Panc1 (cell line): ENCODE measurements at regions not wholly inside any gene's neighbourhood (a gene's known extent, or its start where the extent isn't known, plus 50 kb on each side); places are given as distances from the start of the nearest gene placed in this dataset.

Source experiments
- ATAC-seq: fragments of 200-7000 bp; cut with Tn5 transposase; 2 replicates; pipeline ENCODE4 v1.9.1; 2020; ENCODE audit warnings: mild to moderate bottlenecking, moderate library complexity
- BruUV-seq: library from RNA; stranded (reverse); fragments of 400-500 nt; replicated peaks from 2 replicates; lab custom pipeline; 2021; lab: Mats Ljungman, UMichigan
- CTCF ChIA-PET: fragments of 300-600 bp; sonication (Branson Sonifier 250); formaldehyde crosslinking; loops from one replicate; lab custom pipeline; 2022; ENCODE audit warnings: antibody characterized with exemption; lab: Charles Lee
- POLR2A ChIA-PET: fragments of 300-600 bp; sonication (Branson Sonifier 250); formaldehyde crosslinking; loops from one replicate; lab custom pipeline; 2022; ENCODE audit warnings: antibody characterized with exemption; lab: Charles Lee
- DNase-seq: peaks from one replicate; pipeline ENCODE4 v3.0.0-alpha.2; 2010; ENCODE audit warnings: low read depth, low spot score
- H3K27ac ChIP-seq: 2 replicates; pipeline ENCODE4 v1.5.1; 2011; ENCODE audit warnings: mild to moderate bottlenecking, low read length, inconsistent platforms
- H3K27me3 ChIP-seq: fragments of 200-500 bp; sonication (Bioruptor generic); 2 replicates; pipeline ENCODE4 v1.6.0; 2014; ENCODE audit warnings: low read length, inconsistent platforms; ENCODE audit not compliant: control insufficient read depth, insufficient read depth
- H3K36me3 ChIP-seq: fragments of 200-500 bp; sonication (Bioruptor generic); 2 replicates; pipeline ENCODE4 v1.5.1; 2014; ENCODE audit warnings: inconsistent platforms, mild to moderate bottlenecking, low read length, moderate library complexity; ENCODE audit not compliant: control insufficient read depth, insufficient read depth
- H3K4me1 ChIP-seq: 2 replicates; pipeline ENCODE4 v1.5.1; 2011; ENCODE audit warnings: inconsistent platforms, mild to moderate bottlenecking, low read length, moderate library complexity; ENCODE audit not compliant: control insufficient read depth, insufficient read depth
- H3K4me3 ChIP-seq, 2 experiments: 2 replicates each; pipeline ENCODE4 v1.5.1; 2011 to 2012; ENCODE audit warnings: low read depth in 2 of 2, low read length in 2 of 2, mild to moderate bottlenecking in 2 of 2, inconsistent platforms in 1 of 2, moderate library complexity in 1 of 2
- H3K9me3 ChIP-seq: fragments of 200-500 bp; sonication (Bioruptor generic); 2 replicates; pipeline ENCODE4 v1.5.1; 2014; ENCODE audit warnings: low read depth, mild to moderate bottlenecking, inconsistent platforms, low read length, moderate library complexity; ENCODE audit not compliant: control insufficient read depth, insufficient read depth
- CTCF ChIP-seq: fragments of 450-650 bp; IDR thresholded peaks from 2 replicates; pipeline ENCODE4 v1.5.1; 2017; ENCODE audit warnings: mild to moderate bottlenecking
- POLR2AphosphoS5 ChIP-seq: IDR thresholded peaks from 2 replicates; pipeline ENCODE4 v1.6.1; 2012; ENCODE audit warnings: mild to moderate bottlenecking, low read depth, low read length, moderate library complexity
- REST ChIP-seq, 2 experiments: IDR thresholded peaks; 2 replicates each; pipeline ENCODE4 v1.6.1; 2011 to 2012; ENCODE audit warnings: low read depth in 2 of 2, control low read depth in 1 of 2, low read length in 1 of 2, mild to moderate bottlenecking in 1 of 2, moderate library complexity in 1 of 2; ENCODE audit not compliant: insufficient read depth in 1 of 2
- SIN3A ChIP-seq: IDR thresholded peaks from 2 replicates; pipeline ENCODE4 v1.6.1; 2012; ENCODE audit warnings: low read depth, mild to moderate bottlenecking, low read length, moderate library complexity, borderline replicate concordance; ENCODE audit not compliant: insufficient read depth
- TCF7L2 ChIP-seq: IDR thresholded peaks from 2 replicates; pipeline ENCODE4 v1.6.1; 2011; ENCODE audit warnings: mild to moderate bottlenecking, low read depth, low read length, inconsistent platforms
- in situ Hi-C: cut with HindIII; loops from 2 replicates; pipeline ENCODE4 v1.10.0; 2016; ENCODE audit warnings: low sequenced_read_pairs, low pct_unique_long_range_greater_than_20kb
- intact Hi-C: fragments of 100-400 bp; cut with micrococcal nuclease; formaldehyde crosslinking; loops from one replicate; pipeline ENCODE4 v1.10.0; 2022; ENCODE audit not compliant: unreplicated experiment

- in situ Hi-C loops (no loop called here), intact Hi-C loops (no loop called here)
- Histone ChIP-seq H3K36me3 (no peaks in the 10 kb centered on the region), H3K4me1 (no peaks in the 10 kb centered on the region), H3K9me3 (no peaks in the 10 kb centered on the region), H3K27ac (no peak overlapping the region), H3K27me3 (no peaks in the 10 kb centered on the region), H3K4me3 (no peak overlapping the region)
- CTCF ChIA-PET: no interaction called here
- POLR2A ChIA-PET: no interaction called here
- DNase-seq: no peak
- no peak for ATAC-seq
- no peak for TF ChIP-seq REST (IDR thresholded peaks at IDR 0.05; ENCODE audit: insufficient read depth in 1 of 2, low read depth in 2 of 2, low read length in 1 of 2)
- TF ChIP-seq CTCF: no peak
- TF ChIP-seq TCF7L2: no peak
- TF ChIP-seq SIN3A: no peak
- TF ChIP-seq POLR2AphosphoS5: no peak
- BruUV-seq: no TSS peak
These were observed 510.0 kb downstream of the USP25 start for GRCh38 chr21:16239659-16240265.

- ATAC-seq (no peak), DNase-seq (no peak)
- ChIA-PET CTCF (no interaction called here), POLR2A (no interaction called here)
- TF ChIP-seq TCF7L2 (no peak), POLR2AphosphoS5 (no peak), SIN3A (no peak), REST (IDR thresholded peaks at IDR 0.05; ENCODE audit: insufficient read depth in 1 of 2, low read depth in 2 of 2, low read length in 1 of 2) (no peak), CTCF (no peak)
- in situ Hi-C loops (no loop called here), intact Hi-C loops (no loop called here)
- Histone ChIP-seq H3K27me3 (no peaks in the 10 kb centered on the region), H3K9me3 (no peaks in the 10 kb centered on the region), H3K4me1 (no peaks in the 10 kb centered on the region), H3K36me3 (no peaks in the 10 kb centered on the region), H3K27ac (no peak overlapping the region), H3K4me3 (no peak overlapping the region)
- BruUV-seq: no TSS peak
These were observed 511.2 kb downstream of the USP25 start for GRCh38 chr21:16241016-16241415.
